SKM-1 treated with dmso at 0.1 percent for 144 hours (cell line): ENCODE measurements at regions not wholly inside any gene's neighbourhood (a gene's known extent, or its start where the extent isn't known, plus 50 kb on each side); places are given as distances from the start of the nearest gene placed in this dataset.

ENCODE experiments used
- DNase-seq: peaks from one replicate; lab custom pipeline; 2025; ENCODE audit not compliant: unreplicated experiment; lab: John Stamatoyannopoulos, UW

- no peak for DNase-seq
Observed at GRCh38 chr1:83596331-83596730, 402.6 kb downstream of the TTLL7 start.

DNA sequence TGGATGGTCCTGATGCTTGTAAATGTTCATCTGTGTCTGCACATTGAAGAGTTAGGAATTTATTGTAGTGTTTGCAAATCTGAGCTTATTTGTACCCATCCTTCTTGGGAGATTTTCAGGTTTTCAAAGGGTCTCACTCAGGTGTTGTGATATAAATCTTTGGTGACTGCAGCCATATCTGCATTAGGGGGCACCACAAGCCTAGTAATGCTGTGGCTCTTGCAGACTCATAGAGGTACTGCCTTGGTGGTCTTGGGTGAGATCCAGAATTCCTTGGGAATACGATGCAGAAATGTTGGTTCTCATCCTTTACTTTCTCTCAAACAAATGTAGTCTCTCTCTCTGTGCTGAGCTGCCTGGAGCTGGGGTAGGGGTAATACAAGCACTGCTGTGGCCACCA, 405.9 kb downstream of the TTLL7 start:
- DNase-seq = no peak

DNA sequence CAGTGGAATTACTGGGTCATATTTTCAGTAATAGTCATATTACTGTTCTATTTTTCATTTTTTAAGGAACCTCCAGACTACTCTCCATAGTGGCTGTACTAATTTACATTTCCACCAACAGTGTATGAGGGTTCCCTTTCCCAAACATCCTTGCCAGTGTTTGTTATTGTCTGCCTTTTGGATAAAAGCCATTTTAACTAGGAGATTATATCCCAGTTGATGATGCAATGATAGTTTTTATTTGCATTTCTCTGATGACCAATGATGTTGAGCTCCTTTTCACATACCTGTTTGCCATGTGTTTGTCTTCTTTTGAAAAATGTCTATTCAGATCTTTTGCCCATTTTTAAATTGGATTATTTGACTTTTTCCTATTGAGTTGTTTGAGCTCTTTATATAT, 410.8 kb downstream of the TTLL7 start:
- no peak for DNase-seq

- DNase-seq = no peak
Observed at GRCh38 chr1:83583351-83584014, 415.4 kb downstream of the TTLL7 start.

GRCh38 chr1:83581747-83582146, 417.2 kb downstream of the TTLL7 start:
- DNase-seq = no peak

DNA sequence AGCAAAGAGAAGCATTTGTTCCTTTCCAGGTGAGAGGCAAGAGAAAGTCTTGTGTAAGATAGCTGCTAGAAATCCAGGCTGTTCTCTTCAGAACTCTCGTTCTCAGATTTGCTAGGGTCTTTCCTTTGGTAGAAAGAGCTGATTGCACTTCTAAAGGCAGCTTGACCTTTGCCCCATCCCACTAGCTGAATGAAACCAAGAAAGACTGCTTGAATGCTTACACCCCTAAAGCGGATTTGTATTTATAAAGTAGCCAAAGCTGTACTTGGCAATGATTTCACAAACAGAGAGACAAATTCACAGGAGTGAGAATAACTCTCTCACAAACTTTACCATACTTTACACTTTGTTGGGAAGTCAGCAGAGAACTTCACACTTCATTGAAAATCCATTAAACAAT, 424.1 kb downstream of the TTLL7 start:
- DNase-seq = no peak

GRCh38 chr1:83573776-83574175, 425.2 kb downstream of the TTLL7 start:
- DNase-seq = no peak

DNA sequence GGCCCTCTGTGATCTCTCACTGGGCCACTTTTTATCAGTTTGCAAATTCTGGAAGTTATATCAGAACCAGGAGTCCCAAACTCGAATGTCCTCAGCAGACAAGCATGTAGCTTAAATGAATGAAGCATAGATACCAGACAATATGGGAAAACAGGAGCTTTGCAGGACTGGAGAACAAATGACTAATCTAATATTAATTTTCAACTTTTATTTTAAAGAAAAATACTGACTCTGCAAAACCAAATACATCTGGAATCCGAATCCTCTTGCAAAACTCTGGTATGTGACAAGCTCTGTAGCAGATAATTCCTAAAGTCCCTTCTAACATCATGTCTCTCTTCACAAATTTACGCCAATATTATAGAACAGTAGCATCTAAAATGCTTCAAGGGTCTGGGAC, 427.4 kb downstream of the TTLL7 start:
- no peak for DNase-seq

GRCh38 chr1:83561346-83561745, 437.6 kb downstream of the TTLL7 start:
- DNase-seq = no peak

GRCh38 chr1:83559129-83559840, 439.6 kb downstream of the TTLL7 start:
- DNase-seq = peak; percentile 50

DNA sequence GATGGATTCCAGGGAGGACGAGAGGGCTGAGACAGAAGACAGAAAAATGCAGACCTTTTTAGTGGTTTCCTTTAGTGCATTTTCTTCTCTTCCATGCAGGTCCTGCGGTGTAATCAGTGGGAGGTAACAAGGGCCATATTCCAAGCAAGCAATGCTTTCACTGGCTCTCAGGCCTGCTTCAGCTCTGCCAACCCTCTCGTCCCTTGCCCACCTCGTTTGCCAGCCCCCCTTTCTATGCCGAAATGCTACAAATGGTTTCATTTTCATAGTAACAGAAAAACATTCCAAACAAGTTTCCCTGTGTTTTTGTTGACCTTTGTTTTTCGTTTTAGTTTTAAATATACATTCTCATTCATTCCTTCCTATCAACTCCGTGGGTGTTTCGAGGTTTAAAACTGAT, 443.1 kb downstream of the TTLL7 start:
- no peak for DNase-seq

GRCh38 chr1:83554174-83554573, 444.8 kb downstream of the TTLL7 start:
- no peak for DNase-seq

DNA sequence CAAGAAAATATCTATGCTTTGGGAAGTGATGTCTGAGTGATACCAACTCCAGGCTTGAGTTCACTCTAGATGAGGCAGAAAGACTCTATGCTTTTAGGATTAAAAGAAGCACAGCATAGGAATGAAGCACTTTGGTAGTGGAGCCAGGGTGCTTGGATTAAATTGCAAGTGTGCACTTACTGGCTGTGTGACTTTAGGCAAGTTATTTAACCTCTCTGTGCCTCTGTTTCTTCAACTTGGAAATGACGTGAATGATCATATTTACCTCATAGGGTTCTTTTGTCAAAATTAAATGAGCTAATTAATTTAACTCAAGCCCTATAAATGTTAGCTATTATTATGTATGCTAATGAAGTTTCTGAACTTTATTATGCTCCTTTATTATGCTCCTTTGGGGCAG, 446.1 kb downstream of the TTLL7 start:
- DNase-seq = no peak

DNA sequence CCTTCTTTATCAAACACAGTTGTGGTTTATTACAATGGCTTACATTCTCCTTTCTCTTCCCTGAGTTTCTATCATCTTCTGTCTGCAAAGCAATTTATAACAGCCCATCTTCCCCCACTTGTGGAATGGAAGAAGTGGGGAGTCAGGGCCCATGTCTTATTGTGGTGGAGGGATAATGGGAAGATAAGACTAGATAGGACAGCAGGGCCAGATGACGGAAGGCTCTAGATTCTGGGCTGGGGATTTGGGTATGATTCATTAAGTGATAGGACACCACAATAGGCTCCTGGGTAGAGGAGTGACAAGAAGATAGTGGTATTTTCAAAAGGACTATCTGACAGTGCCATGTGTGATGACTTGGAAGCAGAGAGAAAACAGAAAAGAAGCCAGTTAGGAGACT, 450.6 kb downstream of the TTLL7 start:
- DNase-seq = no peak

GRCh38 chr1:83547901-83548300, 451.0 kb downstream of the TTLL7 start:
- no peak for DNase-seq

DNA sequence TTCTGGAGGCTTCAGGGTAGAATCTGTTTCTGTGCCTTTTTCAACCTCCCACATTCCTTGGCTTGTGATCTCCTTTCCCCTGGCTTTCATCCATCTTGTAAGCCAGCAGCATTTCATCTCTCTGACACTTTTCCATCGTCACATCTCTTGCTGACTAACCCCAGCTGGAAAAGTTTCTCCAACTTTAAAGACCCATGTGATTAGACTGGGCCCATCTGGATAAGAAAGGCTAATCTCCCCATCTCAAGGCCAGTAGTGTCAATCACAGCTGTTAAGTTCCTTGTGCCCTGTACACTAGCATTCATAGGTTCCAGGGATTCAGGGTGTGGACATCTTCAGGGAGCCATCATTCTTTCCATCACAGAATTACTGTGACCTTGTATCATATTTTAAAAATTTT, 452.1 kb downstream of the TTLL7 start:
- no peak for DNase-seq

DNA sequence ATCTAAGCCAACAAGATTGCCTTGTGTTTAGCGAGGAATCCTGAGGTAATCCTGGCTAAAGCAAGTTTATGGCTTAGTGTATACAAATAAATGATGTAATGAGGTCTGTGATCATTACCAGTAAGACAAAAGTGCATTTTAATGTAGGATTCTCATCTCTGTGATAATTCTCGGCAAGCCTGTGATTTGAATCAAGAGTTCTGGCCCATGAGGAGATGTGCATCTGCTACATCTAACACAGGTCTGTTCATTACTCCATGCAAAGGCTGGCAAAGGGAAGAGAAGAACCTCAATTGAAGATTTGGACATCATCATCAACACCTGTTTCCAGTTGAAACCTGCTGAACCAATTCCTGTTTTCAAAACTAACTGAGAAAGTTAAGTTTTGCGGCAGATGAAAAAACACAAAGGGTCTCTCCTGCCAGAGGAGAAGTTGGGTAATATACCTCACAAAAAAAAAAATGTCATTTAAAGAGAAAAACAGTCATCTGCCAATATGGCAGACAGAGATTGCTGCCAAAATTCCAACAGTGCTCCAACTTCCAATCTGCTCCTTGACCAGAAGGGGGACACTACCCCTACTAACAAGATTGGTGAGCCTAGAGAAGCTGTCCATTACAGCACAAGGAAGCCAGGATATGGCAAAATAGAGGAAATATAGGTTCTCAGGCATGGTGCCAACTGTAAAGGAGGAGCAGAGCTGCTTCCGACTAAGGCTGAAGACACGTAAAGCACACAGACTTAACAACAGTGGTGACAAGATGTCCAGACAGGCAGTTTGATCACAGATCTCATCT, 453.7 kb downstream of the TTLL7 start:
- no peak for DNase-seq

GRCh38 chr1:83543222-83543973, 455.5 kb downstream of the TTLL7 start:
- DNase-seq = no peak

- no peak for DNase-seq
Observed at GRCh38 chr1:83531521-83532309, 467.2 kb downstream of the TTLL7 start.

GRCh38 chr1:83530506-83530905, 468.4 kb downstream of the TTLL7 start:
- no peak for DNase-seq

DNA sequence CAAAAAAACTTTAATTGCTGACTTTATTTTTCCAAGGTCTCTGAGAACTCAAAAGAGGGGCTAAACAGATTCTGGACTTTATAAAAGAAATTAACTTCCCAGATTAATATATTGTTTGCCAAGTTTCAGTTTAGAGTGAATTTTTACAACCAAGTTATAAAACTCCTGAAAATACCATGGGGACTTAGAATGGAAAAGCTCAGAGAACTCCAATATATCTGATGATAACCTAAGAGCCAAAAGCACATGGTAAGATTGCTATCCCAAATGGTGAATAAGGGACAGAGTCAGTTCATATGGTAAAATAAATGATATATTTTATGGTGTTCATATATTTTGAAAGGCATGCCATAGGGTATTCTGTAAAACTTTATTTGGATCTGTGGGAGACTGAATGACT, 470.9 kb downstream of the TTLL7 start:
- DNase-seq = no peak
